SH-SY5Y (cell line): ENCODE measurements at regions not wholly inside any gene's neighbourhood (a gene's known extent, or its start where the extent isn't known, plus 50 kb on each side); places are given as distances from the start of the nearest gene placed in this dataset.

ENCODE experiments used
- GATA2 ChIP-seq: IDR thresholded peaks from 2 replicates; pipeline ENCODE4 v1.6.1; 2011; ENCODE audit warnings: mild to moderate bottlenecking, low read depth, low read length
- GATA3 ChIP-seq: IDR thresholded peaks from 2 replicates; pipeline ENCODE4 v1.6.1; 2011; ENCODE audit warnings: low read depth, mild to moderate bottlenecking, low read length, moderate library complexity

- no peak for TF ChIP-seq GATA3
- peak; percentile 33 for TF ChIP-seq GATA2
Observed at GRCh38 chr7:149714081-149714909, 59.1 kb downstream of the ZNF467 start.

DNA sequence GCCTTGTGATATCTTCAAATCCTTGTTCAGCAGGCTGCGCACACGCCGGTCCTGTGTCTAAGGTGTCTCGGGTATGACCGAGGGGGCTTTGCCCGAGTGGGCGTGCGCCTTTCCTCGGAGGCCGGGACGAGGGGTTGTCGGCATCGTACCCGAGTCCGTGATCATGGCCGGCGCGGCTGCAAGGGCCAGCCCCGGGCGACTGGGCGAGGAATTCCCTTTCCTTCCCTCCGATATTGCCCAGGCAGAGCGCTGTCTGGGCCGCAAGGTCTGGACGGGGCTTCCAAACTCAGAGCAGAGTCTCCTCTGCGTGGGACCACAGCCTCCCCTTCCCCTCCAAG lies 59.7 kb downstream of the ZNF467 start:
- TF ChIP-seq GATA3 (no peak), GATA2 (no peak)

DNA sequence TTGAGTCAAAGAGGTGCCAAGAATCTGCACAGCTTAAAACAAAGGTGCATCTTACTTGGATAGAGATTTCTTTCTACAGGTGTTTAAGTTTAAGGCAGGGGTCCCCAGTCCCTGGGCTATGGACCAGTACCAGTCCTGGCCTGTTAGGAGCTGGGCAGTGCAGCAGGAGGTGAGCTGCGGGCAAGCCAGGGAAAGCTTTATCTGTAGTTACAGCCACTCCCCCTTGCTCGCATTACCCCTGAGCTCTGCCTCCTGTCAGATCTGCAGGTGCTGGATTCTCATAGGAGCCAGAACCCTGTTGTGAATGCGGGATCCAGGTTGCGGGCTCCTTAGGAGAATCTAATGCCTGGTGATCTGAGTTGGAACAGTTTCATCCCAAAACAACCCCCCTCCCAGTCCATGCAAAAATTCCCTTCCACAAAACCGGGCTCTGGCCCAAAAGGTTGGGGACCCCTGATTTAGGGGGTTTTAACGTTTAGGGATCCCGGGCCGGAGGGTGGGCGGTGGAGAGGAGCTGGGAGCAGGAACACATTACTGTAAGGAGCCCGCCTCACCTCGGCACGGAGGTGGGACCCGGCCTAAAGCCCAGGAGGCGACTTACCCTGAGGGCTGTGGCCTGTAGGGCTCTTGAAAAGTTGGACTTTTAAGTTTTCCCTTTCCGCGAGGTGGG lies 60.2 kb downstream of the ZNF467 start:
- TF ChIP-seq GATA2 (no peak), GATA3 (no peak)

GRCh38 chr7:149708026-149708425 lies 65.4 kb downstream of the ZNF467 start:
- no peak for TF ChIP-seq GATA2

GRCh38 chr7:149707448-149707886 lies 65.9 kb downstream of the ZNF467 start:
- TF ChIP-seq GATA3, result no peak
- TF ChIP-seq GATA2, result no peak

- TF ChIP-seq GATA2 (no peak), GATA3 (no peak)
Observed at GRCh38 chr7:149706398-149706797, 67.0 kb downstream of the ZNF467 start.

DNA sequence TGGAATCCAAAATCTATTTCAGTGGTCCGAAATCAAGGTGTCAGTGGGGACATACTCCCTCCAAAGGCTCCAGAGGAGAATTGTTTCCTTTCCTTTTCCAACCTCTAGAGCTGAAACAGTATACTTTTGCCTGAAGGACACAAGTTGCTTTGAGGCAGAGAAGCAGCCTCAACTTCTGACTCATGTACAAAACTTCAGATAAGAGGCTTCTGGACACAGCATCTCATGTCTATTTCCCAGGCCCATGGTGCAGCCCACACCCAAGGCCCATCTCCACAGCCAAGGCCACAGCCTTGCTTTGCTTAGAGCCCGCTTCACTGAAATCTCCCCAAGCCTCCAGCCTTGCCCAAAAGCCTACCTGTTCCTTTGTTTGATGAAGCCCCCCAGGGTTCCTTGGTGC lies 68.9 kb downstream of the ZNF467 start:
- TF ChIP-seq GATA2, result no peak
- no peak for TF ChIP-seq GATA3

DNA sequence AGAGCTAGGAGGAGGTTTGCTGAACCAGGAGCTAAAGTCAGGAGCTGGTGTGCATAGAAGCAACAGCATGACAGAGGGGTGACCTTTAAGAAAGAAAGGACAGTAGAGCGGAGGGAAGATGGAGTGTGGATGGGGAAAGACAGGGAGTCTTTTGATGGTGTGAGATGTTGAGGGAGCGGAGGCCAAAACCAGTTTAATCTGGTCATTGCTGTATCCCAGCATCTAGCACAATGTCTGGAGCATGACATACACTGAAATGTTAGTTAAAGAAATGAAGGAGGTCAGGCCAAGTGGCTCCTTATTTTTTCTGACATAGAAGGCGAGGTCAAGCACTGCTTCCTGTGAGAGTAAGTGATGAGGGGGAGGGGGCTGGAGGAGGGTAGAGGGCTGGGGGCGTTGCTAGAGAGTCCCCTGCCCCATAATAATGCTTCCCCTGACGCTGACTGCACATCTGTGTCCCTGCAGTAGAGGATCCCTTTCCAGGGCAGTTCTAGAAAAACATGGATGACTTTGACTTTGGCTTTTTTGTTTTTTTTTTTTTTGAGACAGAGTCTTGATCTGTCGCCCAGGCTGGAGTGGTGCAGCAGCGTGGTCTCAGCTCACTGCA lies 70.2 kb downstream of the ZNF467 start:
- TF ChIP-seq GATA3, result no peak
- TF ChIP-seq GATA2, result no peak

GRCh38 chr7:149701495-149702240 lies 71.7 kb downstream of the ZNF467 start:
- TF ChIP-seq GATA2, result no peak
- no peak for TF ChIP-seq GATA3

- no peak for TF ChIP-seq GATA2
- TF ChIP-seq GATA3, result no peak
Observed at GRCh38 chr7:149696280-149696679, 77.1 kb downstream of the ZNF467 start.

GRCh38 chr7:149692557-149692982 lies 80.8 kb downstream of the ZNF467 start:
- no peak for TF ChIP-seq GATA3
- TF ChIP-seq GATA2, result no peak

GRCh38 chr7:149692056-149692455 lies 81.3 kb downstream of the ZNF467 start:
- TF ChIP-seq GATA3, result no peak
- TF ChIP-seq GATA2, result no peak

GRCh38 chr7:149690688-149691446 lies 82.5 kb downstream of the ZNF467 start:
- TF ChIP-seq GATA2 (no peak), GATA3 (no peak)
